ENCODE measurements at regions not wholly inside any gene's neighbourhood (a gene's known extent, or its start where the extent isn't known, plus 50 kb on each side); places are given as distances from the start of the nearest gene placed in this dataset.

DNA sequence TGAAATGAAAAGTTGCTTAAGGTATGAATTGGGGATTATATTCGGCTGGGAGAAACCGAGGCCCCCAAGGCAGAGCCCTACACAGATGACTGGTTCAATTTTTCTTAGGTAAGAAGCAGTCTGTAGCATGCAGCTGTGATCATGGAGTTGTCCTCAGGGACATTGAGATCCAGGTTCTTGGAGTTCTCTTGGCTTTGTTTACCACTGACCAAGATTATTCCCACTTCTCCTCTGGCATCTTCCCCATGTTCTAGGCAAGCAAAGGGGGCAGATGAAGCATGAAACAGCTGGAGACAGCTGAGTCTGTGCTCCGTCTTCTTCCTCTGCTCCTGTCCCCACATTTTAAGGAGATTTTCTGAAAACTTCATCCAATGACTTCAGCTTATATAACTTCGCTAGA, 129.5 kb upstream of the BMPER start:
- Histone ChIP-seq H3K27me3 (ENCODE audit: insufficient read depth, low read length) (no peaks in the 10 kb centered on the region), H3K4me1 (ENCODE audit: control insufficient read depth in 1 of 2, insufficient read depth in 2 of 2, low read length in 2 of 2) (no peaks in the 10 kb centered on the region), H3K36me3 (ENCODE audit: control insufficient read depth in 1 of 2, insufficient read depth in 2 of 2, low read length in 2 of 2) (no peaks in the 10 kb centered on the region), H3K9me2 (ENCODE audit: insufficient read depth) (no peaks in the 10 kb centered on the region), H4K20me1 (ENCODE audit: insufficient read depth) (no peaks in the 10 kb centered on the region), H3K79me2 (ENCODE audit: insufficient read depth, low read length) (no peaks in the 10 kb centered on the region), H2AFZ (ENCODE audit: low read depth, low read length, poor library complexity, severe bottlenecking) (no peak overlapping the region), H3K9me3 (ENCODE audit: control insufficient read depth in 1 of 2, insufficient read depth in 1 of 2, low read depth in 1 of 2, low read length in 2 of 2) (no peaks in the 10 kb centered on the region), H3K4me3 (replicated peaks in 1 of 2; ENCODE audit: low read depth in 1 of 2, low read length in 2 of 2) (no peak overlapping the region), H3K27ac (ENCODE audit: low read depth, low read length) (no peak overlapping the region), H3K9ac (ENCODE audit: low read length) (no peak overlapping the region), H3K4me2 (ENCODE audit: low read length) (no peak overlapping the region)
- DNase-seq (ENCODE audit: low read depth, low spot score): no peak
- ChIA-PET RAD21 (ENCODE audit: low non-redundant PET in 1 of 2, low total read pairs in 2 of 2, uncharacterized antibody in 2 of 2, unreplicated experiment in 2 of 2) (no interaction called here), CTCF (no interaction called here), POLR2A (no interaction called here)
- TF ChIP-seq RAD21 (IDR thresholded peaks at IDR 0.05; ENCODE audit: low read depth) (no peak), ZNF274 (IDR thresholded peaks at IDR 0.05; ENCODE audit: low read depth, low read length) (no peak), POLR2A (IDR thresholded peaks at IDR 0.05; ENCODE audit: borderline replicate concordance, extremely low read depth, insufficient read depth, insufficient read length) (no peak), CEBPB (IDR thresholded peaks at IDR 0.05; ENCODE audit: low read depth) (no peak), JUND (IDR thresholded peaks at IDR 0.05) (no peak), EGR1 (IDR thresholded peaks at IDR 0.05; ENCODE audit: low read depth) (no peak), SIN3A (IDR thresholded peaks at IDR 0.05; ENCODE audit: low read depth) (no peak), EZH2phosphoT487 (IDR thresholded peaks at IDR 0.05; ENCODE audit: borderline replicate concordance) (no peak), YY1 (IDR thresholded peaks at IDR 0.05; ENCODE audit: extremely low read depth, insufficient replicate concordance, low read depth, low read length) (no peak), SRF (IDR thresholded peaks at IDR 0.05; ENCODE audit: low read depth) (no peak), ELF1 (IDR thresholded peaks at IDR 0.05; ENCODE audit: borderline replicate concordance, low read depth) (no peak), ZFX (IDR thresholded peaks at IDR 0.05) (no peak), CBX3 (IDR thresholded peaks at IDR 0.05; ENCODE audit: low read depth) (no peak), TCF7L2 (IDR thresholded peaks at IDR 0.05; ENCODE audit: borderline replicate concordance, extremely low read depth, insufficient read depth, insufficient read length) (no peak), POLR2AphosphoS5 (IDR thresholded peaks at IDR 0.05; ENCODE audit: low read depth, low read length) (no peak)
- TF ChIP-seq, protein P1, sequence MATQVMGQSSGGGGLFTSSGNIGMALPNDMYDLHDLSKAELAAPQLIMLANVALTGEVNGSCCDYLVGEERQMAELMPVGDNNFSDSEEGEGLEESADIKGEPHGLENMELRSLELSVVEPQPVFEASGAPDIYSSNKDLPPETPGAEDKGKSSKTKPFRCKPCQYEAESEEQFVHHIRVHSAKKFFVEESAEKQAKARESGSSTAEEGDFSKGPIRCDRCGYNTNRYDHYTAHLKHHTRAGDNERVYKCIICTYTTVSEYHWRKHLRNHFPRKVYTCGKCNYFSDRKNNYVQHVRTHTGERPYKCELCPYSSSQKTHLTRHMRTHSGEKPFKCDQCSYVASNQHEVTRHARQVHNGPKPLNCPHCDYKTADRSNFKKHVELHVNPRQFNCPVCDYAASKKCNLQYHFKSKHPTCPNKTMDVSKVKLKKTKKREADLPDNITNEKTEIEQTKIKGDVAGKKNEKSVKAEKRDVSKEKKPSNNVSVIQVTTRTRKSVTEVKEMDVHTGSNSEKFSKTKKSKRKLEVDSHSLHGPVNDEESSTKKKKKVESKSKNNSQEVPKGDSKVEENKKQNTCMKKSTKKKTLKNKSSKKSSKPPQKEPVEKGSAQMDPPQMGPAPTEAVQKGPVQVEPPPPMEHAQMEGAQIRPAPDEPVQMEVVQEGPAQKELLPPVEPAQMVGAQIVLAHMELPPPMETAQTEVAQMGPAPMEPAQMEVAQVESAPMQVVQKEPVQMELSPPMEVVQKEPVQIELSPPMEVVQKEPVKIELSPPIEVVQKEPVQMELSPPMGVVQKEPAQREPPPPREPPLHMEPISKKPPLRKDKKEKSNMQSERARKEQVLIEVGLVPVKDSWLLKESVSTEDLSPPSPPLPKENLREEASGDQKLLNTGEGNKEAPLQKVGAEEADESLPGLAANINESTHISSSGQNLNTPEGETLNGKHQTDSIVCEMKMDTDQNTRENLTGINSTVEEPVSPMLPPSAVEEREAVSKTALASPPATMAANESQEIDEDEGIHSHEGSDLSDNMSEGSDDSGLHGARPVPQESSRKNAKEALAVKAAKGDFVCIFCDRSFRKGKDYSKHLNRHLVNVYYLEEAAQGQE (IDR thresholded peaks at IDR 0.05; ENCODE audit: low read depth): no peak
- TF ChIP-seq, protein P2, sequence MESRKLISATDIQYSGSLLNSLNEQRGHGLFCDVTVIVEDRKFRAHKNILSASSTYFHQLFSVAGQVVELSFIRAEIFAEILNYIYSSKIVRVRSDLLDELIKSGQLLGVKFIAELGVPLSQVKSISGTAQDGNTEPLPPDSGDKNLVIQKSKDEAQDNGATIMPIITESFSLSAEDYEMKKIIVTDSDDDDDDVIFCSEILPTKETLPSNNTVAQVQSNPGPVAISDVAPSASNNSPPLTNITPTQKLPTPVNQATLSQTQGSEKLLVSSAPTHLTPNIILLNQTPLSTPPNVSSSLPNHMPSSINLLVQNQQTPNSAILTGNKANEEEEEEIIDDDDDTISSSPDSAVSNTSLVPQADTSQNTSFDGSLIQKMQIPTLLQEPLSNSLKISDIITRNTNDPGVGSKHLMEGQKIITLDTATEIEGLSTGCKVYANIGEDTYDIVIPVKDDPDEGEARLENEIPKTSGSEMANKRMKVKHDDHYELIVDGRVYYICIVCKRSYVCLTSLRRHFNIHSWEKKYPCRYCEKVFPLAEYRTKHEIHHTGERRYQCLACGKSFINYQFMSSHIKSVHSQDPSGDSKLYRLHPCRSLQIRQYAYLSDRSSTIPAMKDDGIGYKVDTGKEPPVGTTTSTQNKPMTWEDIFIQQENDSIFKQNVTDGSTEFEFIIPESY (IDR thresholded peaks at IDR 0.05; ENCODE audit: extremely low read depth, insufficient replicate concordance, low read length): no peak
- TF ChIP-seq, protein P3, sequence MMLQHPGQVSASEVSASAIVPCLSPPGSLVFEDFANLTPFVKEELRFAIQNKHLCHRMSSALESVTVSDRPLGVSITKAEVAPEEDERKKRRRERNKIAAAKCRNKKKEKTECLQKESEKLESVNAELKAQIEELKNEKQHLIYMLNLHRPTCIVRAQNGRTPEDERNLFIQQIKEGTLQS (IDR thresholded peaks at IDR 0.05): no peak
- TF ChIP-seq, protein P4, sequence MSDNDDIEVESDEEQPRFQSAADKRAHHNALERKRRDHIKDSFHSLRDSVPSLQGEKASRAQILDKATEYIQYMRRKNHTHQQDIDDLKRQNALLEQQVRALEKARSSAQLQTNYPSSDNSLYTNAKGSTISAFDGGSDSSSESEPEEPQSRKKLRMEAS (IDR thresholded peaks at IDR 0.05): no peak
- TF ChIP-seq, protein P5, sequence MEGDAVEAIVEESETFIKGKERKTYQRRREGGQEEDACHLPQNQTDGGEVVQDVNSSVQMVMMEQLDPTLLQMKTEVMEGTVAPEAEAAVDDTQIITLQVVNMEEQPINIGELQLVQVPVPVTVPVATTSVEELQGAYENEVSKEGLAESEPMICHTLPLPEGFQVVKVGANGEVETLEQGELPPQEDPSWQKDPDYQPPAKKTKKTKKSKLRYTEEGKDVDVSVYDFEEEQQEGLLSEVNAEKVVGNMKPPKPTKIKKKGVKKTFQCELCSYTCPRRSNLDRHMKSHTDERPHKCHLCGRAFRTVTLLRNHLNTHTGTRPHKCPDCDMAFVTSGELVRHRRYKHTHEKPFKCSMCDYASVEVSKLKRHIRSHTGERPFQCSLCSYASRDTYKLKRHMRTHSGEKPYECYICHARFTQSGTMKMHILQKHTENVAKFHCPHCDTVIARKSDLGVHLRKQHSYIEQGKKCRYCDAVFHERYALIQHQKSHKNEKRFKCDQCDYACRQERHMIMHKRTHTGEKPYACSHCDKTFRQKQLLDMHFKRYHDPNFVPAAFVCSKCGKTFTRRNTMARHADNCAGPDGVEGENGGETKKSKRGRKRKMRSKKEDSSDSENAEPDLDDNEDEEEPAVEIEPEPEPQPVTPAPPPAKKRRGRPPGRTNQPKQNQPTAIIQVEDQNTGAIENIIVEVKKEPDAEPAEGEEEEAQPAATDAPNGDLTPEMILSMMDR (IDR thresholded peaks at IDR 0.05 in 2 of 3, conservative IDR thresholded peaks at IDR 0.05 in 1 of 3; ENCODE audit: borderline replicate concordance in 1 of 3, insufficient read depth in 1 of 3, low read depth in 2 of 3, low read length in 2 of 3): no peak
- BruUV-seq (replicated peaks): no TSS peak
- ATAC-seq: no peak
- intact Hi-C loops (cut with micrococcal nuclease): no loop called here

Data from HCT116 (cell line).